BJ (cell line): ENCODE measurements at regions not wholly inside any gene's neighbourhood (a gene's known extent, or its start where the extent isn't known, plus 50 kb on each side); places are given as distances from the start of the nearest gene placed in this dataset.

Source experiments
- CTCF ChIA-PET: fragments of 350-600 bp; formaldehyde crosslinking; extraction: SDS; loops from one replicate; lab custom pipeline; 2021; ENCODE audit warnings: antibody characterized with exemption, inconsistent platforms; lab: Yijun Ruan, JAX
- POLR2A ChIA-PET: fragments of 300-600 bp; sonication (Branson Sonifier 250); formaldehyde crosslinking; extraction: SDS; loops from one replicate; lab custom pipeline; 2021; ENCODE audit warnings: antibody characterized with exemption; lab: Charles Lee
- DNase-seq: peaks from one replicate; pipeline ENCODE4 v3.0.0-alpha.2; 2011; ENCODE audit warnings: low read depth
- H3K27me3 ChIP-seq: 2 replicates; pipeline ENCODE4 v1.6.0; 2011; ENCODE audit warnings: low read length; ENCODE audit not compliant: control insufficient read depth, insufficient read depth
- H3K36me3 ChIP-seq: 2 replicates; pipeline ENCODE4 v1.5.1; 2011; ENCODE audit warnings: low read length; ENCODE audit not compliant: control insufficient read depth, insufficient read depth
- H3K4me3 ChIP-seq: 2 replicates; pipeline ENCODE4 v1.5.1; 2011; ENCODE audit warnings: low read depth, mild to moderate bottlenecking, control low read depth, low read length
- TF ChIP-seq, protein P1 (sequence below): IDR thresholded peaks from 2 replicates; pipeline ENCODE4 v1.5.1; 2011; ENCODE audit warnings: low read depth, mild to moderate bottlenecking, control low read depth, inconsistent platforms, low read length, moderate library complexity; ENCODE audit not compliant: insufficient read depth

DNA sequence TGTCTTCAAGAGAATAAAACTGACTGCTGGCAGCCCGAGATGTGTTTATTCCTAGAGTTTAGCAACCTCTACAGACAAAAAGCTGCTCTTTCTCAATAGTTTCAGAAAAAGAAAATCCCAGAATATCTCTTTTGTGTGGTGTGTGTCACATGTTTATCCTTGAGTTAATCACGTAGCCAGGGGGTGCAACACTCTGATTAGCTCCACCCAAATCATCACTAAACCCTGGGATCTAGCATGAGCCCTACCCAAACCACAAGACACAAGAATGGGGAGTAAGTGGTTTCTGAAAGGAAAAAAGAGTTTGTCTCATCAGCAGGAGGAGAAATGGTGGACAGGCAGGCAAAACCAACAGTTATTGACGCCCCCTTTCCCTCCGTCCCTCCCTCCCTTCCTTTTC lies 78.5 kb upstream of the AGBL1 start:
- ChIA-PET POLR2A (no interaction called here), CTCF (no interaction called here)
- TF ChIP-seq, protein P1, sequence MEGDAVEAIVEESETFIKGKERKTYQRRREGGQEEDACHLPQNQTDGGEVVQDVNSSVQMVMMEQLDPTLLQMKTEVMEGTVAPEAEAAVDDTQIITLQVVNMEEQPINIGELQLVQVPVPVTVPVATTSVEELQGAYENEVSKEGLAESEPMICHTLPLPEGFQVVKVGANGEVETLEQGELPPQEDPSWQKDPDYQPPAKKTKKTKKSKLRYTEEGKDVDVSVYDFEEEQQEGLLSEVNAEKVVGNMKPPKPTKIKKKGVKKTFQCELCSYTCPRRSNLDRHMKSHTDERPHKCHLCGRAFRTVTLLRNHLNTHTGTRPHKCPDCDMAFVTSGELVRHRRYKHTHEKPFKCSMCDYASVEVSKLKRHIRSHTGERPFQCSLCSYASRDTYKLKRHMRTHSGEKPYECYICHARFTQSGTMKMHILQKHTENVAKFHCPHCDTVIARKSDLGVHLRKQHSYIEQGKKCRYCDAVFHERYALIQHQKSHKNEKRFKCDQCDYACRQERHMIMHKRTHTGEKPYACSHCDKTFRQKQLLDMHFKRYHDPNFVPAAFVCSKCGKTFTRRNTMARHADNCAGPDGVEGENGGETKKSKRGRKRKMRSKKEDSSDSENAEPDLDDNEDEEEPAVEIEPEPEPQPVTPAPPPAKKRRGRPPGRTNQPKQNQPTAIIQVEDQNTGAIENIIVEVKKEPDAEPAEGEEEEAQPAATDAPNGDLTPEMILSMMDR: no peak
- Histone ChIP-seq H3K36me3 (no peaks in the 10 kb centered on the region), H3K27me3 (no peaks in the 10 kb centered on the region), H3K4me3 (no peak overlapping the region)
- no peak for DNase-seq

GRCh38 chr15:86002444-86002843 lies 77.2 kb upstream of the AGBL1 start:
- TF ChIP-seq, protein P1: no peak
- POLR2A ChIA-PET: no interaction called here
- no peak for DNase-seq
- Histone ChIP-seq H3K27me3 (no peaks in the 10 kb centered on the region), H3K36me3 (no peaks in the 10 kb centered on the region), H3K4me3 (no peak overlapping the region)
- CTCF ChIA-PET: no interaction called here

- POLR2A ChIA-PET: no interaction called here
- Histone ChIP-seq H3K4me3 (no peak overlapping the region), H3K36me3 (no peaks in the 10 kb centered on the region), H3K27me3 (no peaks in the 10 kb centered on the region)
- DNase-seq: no peak
- TF ChIP-seq, protein P1: no peak
- CTCF ChIA-PET: no interaction called here
These were observed 75.6 kb upstream of the AGBL1 start for GRCh38 chr15:86004061-86004460.

- ChIA-PET POLR2A (no interaction called here), CTCF (no interaction called here)
- Histone ChIP-seq H3K36me3 (no peaks in the 10 kb centered on the region), H3K4me3 (no peak overlapping the region), H3K27me3 (no peaks in the 10 kb centered on the region)
- TF ChIP-seq, protein P1: no peak
- DNase-seq: no peak
These were observed 73.1 kb upstream of the AGBL1 start for GRCh38 chr15:86006546-86006945.

- CTCF ChIA-PET: no interaction called here
- POLR2A ChIA-PET: no interaction called here
- no peak for DNase-seq
- TF ChIP-seq, protein P1: no peak
- Histone ChIP-seq H3K4me3 (no peak overlapping the region), H3K27me3 (no peaks in the 10 kb centered on the region), H3K36me3 (no peaks in the 10 kb centered on the region)
These were observed 69.9 kb upstream of the AGBL1 start for GRCh38 chr15:86009727-86010126.
